Osteocyte (in vitro differentiated cells): ENCODE measurements at regions not wholly inside any gene's neighbourhood (a gene's known extent, or its start where the extent isn't known, plus 50 kb on each side); places are given as distances from the start of the nearest gene placed in this dataset.

ENCODE experiments used
- DNase-seq: peaks from one replicate; pipeline ENCODE4 v3.0.0; 2021; ENCODE audit warnings: mixed read lengths; ENCODE audit not compliant: unreplicated experiment; ENCODE audit errors: extremely low spot score
- H3K27ac Mint-ChIP-seq: one replicate; pipeline ENCODE4 v1.8.0; 2021; ENCODE audit warnings: mild to moderate bottlenecking, mixed read lengths; ENCODE audit not compliant: unreplicated experiment
- H3K27me3 Mint-ChIP-seq: one replicate; pipeline ENCODE4 v1.8.0; 2021; ENCODE audit warnings: mixed read lengths; ENCODE audit not compliant: unreplicated experiment
- H3K36me3 Mint-ChIP-seq: one replicate; pipeline ENCODE4 v1.8.0; 2021; ENCODE audit warnings: mixed read lengths; ENCODE audit not compliant: unreplicated experiment
- H3K4me1 Mint-ChIP-seq: one replicate; pipeline ENCODE4 v1.8.0; 2021; ENCODE audit warnings: mixed read lengths; ENCODE audit not compliant: unreplicated experiment
- H3K4me3 Mint-ChIP-seq: one replicate; pipeline ENCODE4 v1.8.0; 2021; ENCODE audit warnings: mild to moderate bottlenecking, moderate library complexity, mixed read lengths; ENCODE audit not compliant: unreplicated experiment
- H3K9me3 Mint-ChIP-seq: one replicate; pipeline ENCODE4 v1.8.0; 2021; ENCODE audit warnings: mixed read lengths; ENCODE audit not compliant: unreplicated experiment
- CTCF ChIP-seq: fragments of 200-600 bp; sonication (generic); IDR thresholded peaks from 2 replicates; pipeline ENCODE4 v1.5.0; 2021; ENCODE audit warnings: antibody characterized with exemption, mild to moderate bottlenecking, moderate library complexity

DNA sequence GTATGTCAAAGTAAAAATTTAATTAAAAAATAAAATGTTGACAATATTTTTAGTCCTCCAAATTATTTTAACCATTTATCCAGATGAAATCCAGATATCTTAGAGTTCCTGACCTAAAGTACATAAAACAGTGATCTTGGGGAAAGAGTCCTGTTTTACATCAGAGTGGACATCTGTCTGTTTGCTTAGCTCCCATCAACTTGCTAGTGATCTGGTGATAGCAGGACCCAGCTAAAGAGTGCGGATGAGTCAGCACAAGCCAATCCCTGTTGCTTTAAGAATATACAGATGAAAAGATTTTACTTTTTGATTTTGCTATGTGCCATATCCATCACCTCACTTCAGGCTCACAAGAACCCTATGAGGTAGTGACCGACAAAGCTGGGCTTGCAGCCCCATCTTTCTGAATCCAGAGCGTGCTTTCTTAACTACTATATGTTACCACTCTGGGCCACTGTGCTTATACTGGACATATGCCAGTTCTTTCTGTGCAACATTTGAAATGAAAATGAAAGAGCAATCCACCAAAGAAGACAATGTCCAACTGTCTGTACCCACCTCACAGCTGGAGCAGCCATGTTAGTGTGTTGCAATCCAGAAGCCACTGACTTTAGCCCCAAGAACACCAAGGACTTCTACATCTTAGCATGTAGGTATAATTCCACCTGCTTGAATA lies 167.6 kb upstream of the SESN3 start:
- Mint-ChIP-seq H3K27me3 (peaks cover 14% of the 10 kb centered on the region), H3K27ac (no peak overlapping the region), H3K36me3 (peaks cover 13% of the 10 kb centered on the region), H3K4me1 (peaks cover 13% of the 10 kb centered on the region), H3K4me3 (no peak overlapping the region), H3K9me3 (peaks cover 29% of the 10 kb centered on the region)
- no peak for TF ChIP-seq CTCF
- no peak for DNase-seq

- peaks cover 27% of the 10 kb centered on the region for H3K27me3 Mint-ChIP-seq
- no peak for DNase-seq
These were observed 161.6 kb upstream of the SESN3 start for GRCh38 chr11:95392644-95393043.

GRCh38 chr11:95389427-95389826 lies 158.4 kb upstream of the SESN3 start:
- Mint-ChIP-seq H3K9me3 (no peaks in the 10 kb centered on the region), H3K27me3 (peaks cover 26% of the 10 kb centered on the region), H3K4me1 (peaks cover 7% of the 10 kb centered on the region), H3K4me3 (no peak overlapping the region), H3K36me3 (no peaks in the 10 kb centered on the region), H3K27ac (no peak overlapping the region)
- no peak for TF ChIP-seq CTCF
- DNase-seq, result no peak

More at GRCh38 chr11:95392644-95393043, 161.6 kb upstream of the SESN3 start:
- no peak for TF ChIP-seq CTCF
- H3K4me3 Mint-ChIP-seq, result no peak overlapping the region
- H3K27ac Mint-ChIP-seq, result no peak overlapping the region
- H3K9me3 Mint-ChIP-seq, result peaks cover 19% of the 10 kb centered on the region
- peaks cover 7% of the 10 kb centered on the region for H3K4me1 Mint-ChIP-seq
- H3K36me3 Mint-ChIP-seq, result peaks cover 6% of the 10 kb centered on the region

- no peak for TF ChIP-seq CTCF
- Mint-ChIP-seq H3K27me3 (peaks cover 35% of the 10 kb centered on the region), H3K36me3 (no peaks in the 10 kb centered on the region), H3K9me3 (no peaks in the 10 kb centered on the region), H3K4me1 (peaks cover 7% of the 10 kb centered on the region), H3K4me3 (no peak overlapping the region), H3K27ac (no peak overlapping the region)
- no peak for DNase-seq
These were observed 157.1 kb upstream of the SESN3 start for GRCh38 chr11:95388086-95388485.

GRCh38 chr11:95387325-95387724 lies 156.3 kb upstream of the SESN3 start:
- H3K36me3 Mint-ChIP-seq, result no peaks in the 10 kb centered on the region
- H3K27ac Mint-ChIP-seq, result no peak overlapping the region
- TF ChIP-seq CTCF, result no peak
- H3K9me3 Mint-ChIP-seq, result no peaks in the 10 kb centered on the region
- DNase-seq, result no peak
- peaks cover 38% of the 10 kb centered on the region for H3K27me3 Mint-ChIP-seq
- no peak overlapping the region for H3K4me3 Mint-ChIP-seq
- H3K4me1 Mint-ChIP-seq, result peaks cover 7% of the 10 kb centered on the region
